GM12878 (cell line): ENCODE measurements at regions not wholly inside any gene's neighbourhood (a gene's known extent, or its start where the extent isn't known, plus 50 kb on each side); places are given as distances from the start of the nearest gene placed in this dataset.

Experiments
- ATAC-seq: fragments of 200-7000 bp; cut with Tn5 transposase; 3 replicates; pipeline ENCODE4 v1.9.1; 2020; ENCODE audit warnings: mild to moderate bottlenecking, moderate library complexity
- BruUV-seq: library from RNA; stranded (reverse); fragments of 400-500 nt; replicated peaks from 2 replicates; lab custom pipeline; 2021; lab: Mats Ljungman, UMichigan
- CTCF ChIA-PET: fragments of 300-600 bp; sonication (Branson Sonifier 250); formaldehyde crosslinking; extraction: SDS; loops from one replicate; lab custom pipeline; 2021; ENCODE audit warnings: inconsistent platforms; lab: Yijun Ruan, JAX
- POLR2A ChIA-PET: fragments of 350-600 bp; formaldehyde crosslinking; extraction: SDS; loops from one replicate; lab custom pipeline; 2021; ENCODE audit warnings: inconsistent platforms; lab: Charles Lee
- RAD21 ChIA-PET: fragments of 300-600 bp; sonication (Branson Sonifier 250); formaldehyde crosslinking; loops from one replicate; lab custom pipeline; 2023; ENCODE audit warnings: antibody characterized with exemption; ENCODE audit not compliant: unreplicated experiment; lab: Charles Lee
- SMC1A ChIA-PET: fragments of 300-600 bp; sonication (Branson Sonifier 250); formaldehyde crosslinking; loops from one replicate; lab custom pipeline; 2023; ENCODE audit not compliant: unreplicated experiment, uncharacterized antibody; lab: Charles Lee
- DNase-seq: peaks from one replicate; pipeline ENCODE4 v3.0.0-alpha.2; 2011; ENCODE audit warnings: low read depth, low spot score
- FAIRE-seq: peaks from 3 replicates; lab custom pipeline; 2011; peaks lifted over from hg19 to GRCh38; lab: Jason Lieb, UNC
- H2AFZ ChIP-seq: 2 replicates; pipeline ENCODE4 v1.6.0; 2011; ENCODE audit warnings: low read depth, low read length, control low read depth; ENCODE audit not compliant: control insufficient read depth
- H3K27ac ChIP-seq: 2 replicates; pipeline ENCODE4 v1.5.1; 2011; ENCODE audit warnings: control low read depth; ENCODE audit not compliant: control insufficient read depth, insufficient read depth
- H3K27me3 ChIP-seq, 2 experiments: replicated peaks in 1 of 2; 2 replicates each; pipeline versions ENCODE4 v1.6.0 to v1.6.1; 2011; ENCODE audit warnings: low read length in 1 of 2; ENCODE audit not compliant: control insufficient read depth in 2 of 2, insufficient read depth in 2 of 2
- H3K36me3 ChIP-seq, 2 experiments: 2 replicates each; pipeline ENCODE4 v1.5.1; 2011; ENCODE audit warnings: low read length in 1 of 2; ENCODE audit not compliant: control insufficient read depth in 2 of 2, insufficient read depth in 2 of 2
- H3K4me1 ChIP-seq: 2 replicates; pipeline ENCODE4 v1.6.1; 2011; ENCODE audit warnings: mild to moderate bottlenecking, low read length, moderate library complexity, mixed read lengths; ENCODE audit not compliant: control insufficient read depth, insufficient read depth
- H3K4me2 ChIP-seq: 2 replicates; pipeline ENCODE4 v1.6.0; 2011; ENCODE audit warnings: control low read depth; ENCODE audit not compliant: control insufficient read depth, insufficient read depth
- H3K4me3 ChIP-seq: fragments of 200-600 bp; sonication (generic); 2 replicates; pipeline ENCODE4 v1.5.1; 2016
- H3K79me2 ChIP-seq: 2 replicates; pipeline ENCODE4 v1.6.0; 2011; ENCODE audit warnings: low read length; ENCODE audit not compliant: control insufficient read depth, insufficient read depth
- H3K9ac ChIP-seq: 2 replicates; pipeline ENCODE4 v1.8.0; 2011; ENCODE audit warnings: low read length, control low read depth, mixed read lengths; ENCODE audit not compliant: control insufficient read depth, insufficient read depth
- H3K9me3 ChIP-seq: replicated peaks from 3 replicates; pipeline ENCODE4 v1.5.1; 2011; ENCODE audit warnings: mild to moderate bottlenecking, low read length; ENCODE audit not compliant: control insufficient read depth, insufficient read depth
- H4K20me1 ChIP-seq: 2 replicates; pipeline ENCODE4 v1.6.0; 2011; ENCODE audit not compliant: control insufficient read depth, insufficient read depth
- ATF7 ChIP-seq: fragments of 450-650 bp; IDR thresholded peaks from 2 replicates; pipeline ENCODE4 v1.6.1; 2016; ENCODE audit warnings: low read depth, mild to moderate bottlenecking
- CEBPB ChIP-seq, 2 experiments: fragments of 150-350 bp in 1 of 2; IDR thresholded peaks; 2 replicates each; pipeline ENCODE4 v1.6.1; 2012 to 2014; ENCODE audit warnings: low read depth in 2 of 2, low read length in 2 of 2, borderline replicate concordance in 1 of 2, inconsistent platforms in 1 of 2
- CHD4 ChIP-seq: fragments of 200-600 bp; sonication (generic); IDR thresholded peaks from 2 replicates; pipeline ENCODE4 v1.6.1; 2016; ENCODE audit warnings: mild to moderate bottlenecking
- JUND ChIP-seq: IDR thresholded peaks from 2 replicates; pipeline ENCODE4 v1.6.1; 2012; ENCODE audit warnings: low read depth, mild to moderate bottlenecking, low read length, improper control_type of control experiment, moderate library complexity
- MYC ChIP-seq: IDR thresholded peaks from 2 replicates; pipeline ENCODE4 v1.6.1; 2011; ENCODE audit warnings: mild to moderate bottlenecking, low read length, moderate library complexity, inconsistent platforms; ENCODE audit not compliant: insufficient read depth, insufficient replicate concordance, insufficient read length, severe bottlenecking
- NRF1 ChIP-seq: conservative IDR thresholded peaks from 2 replicates; pipeline ENCODE4 v1.6.1; 2011; ENCODE audit warnings: mild to moderate bottlenecking, low read depth, low read length, improper control_type of control experiment
- POLR2A ChIP-seq: IDR thresholded peaks from 2 replicates; pipeline ENCODE4 v1.6.1; 2011; ENCODE audit warnings: low read depth, mild to moderate bottlenecking, low read length
- SIX5 ChIP-seq: IDR thresholded peaks from 2 replicates; pipeline ENCODE4 v1.6.1; 2011; ENCODE audit warnings: mild to moderate bottlenecking, low read depth, low read length, moderate library complexity; ENCODE audit not compliant: severe bottlenecking
- SMARCA5 ChIP-seq: fragments of 450-650 bp; IDR thresholded peaks from 2 replicates; pipeline ENCODE4 v1.6.1; 2017; ENCODE audit warnings: mild to moderate bottlenecking
- TCF12 ChIP-seq: IDR thresholded peaks from 2 replicates; pipeline ENCODE4 v1.6.1; 2011; ENCODE audit warnings: low read depth, mild to moderate bottlenecking, low read length
- ZNF207 ChIP-seq: fragments of 450-650 bp; IDR thresholded peaks from 2 replicates; pipeline ENCODE4 v1.6.1; 2014; ENCODE audit warnings: antibody characterized with exemption, mild to moderate bottlenecking, borderline replicate concordance
- WGBS: methylation state at CpG from one replicate; pipeline ENCODE4 v1.1.6; 2016; ENCODE audit warnings: low lambda C conversion rate; ENCODE audit not compliant: insufficient replicate concordance, insufficient coverage; ENCODE audit errors: missing lambda C conversion rate; 5-methylcytosine and 5-hydroxymethylcytosine counted together
- in situ Hi-C: fragments of 300-500 bp; cut with MboI; formaldehyde crosslinking; loops from 9 replicates; pipeline ENCODE4 v1.14.3; 2018; ENCODE audit warnings: mixed read lengths
- intact Hi-C: fragments of 100-400 bp; cut with micrococcal nuclease; formaldehyde crosslinking; loops from one replicate; pipeline ENCODE4 v1.14.2; 2022; ENCODE audit not compliant: unreplicated experiment
- TF ChIP-seq, protein P1 (sequence below): IDR thresholded peaks from 2 replicates; pipeline ENCODE4 v1.6.1; 2012; ENCODE audit warnings: low read depth, low read length, improper control_type of control experiment
- TF ChIP-seq, protein P2 (sequence below): fragments of 450-650 bp; IDR thresholded peaks from 2 replicates; pipeline ENCODE4 v1.6.1; 2017; ENCODE audit warnings: mild to moderate bottlenecking, moderate library complexity
- TF ChIP-seq, protein P3 (sequence below): fragments of 450-650 bp; IDR thresholded peaks from 2 replicates; pipeline ENCODE4 v1.6.1; 2017; ENCODE audit warnings: low read depth, mild to moderate bottlenecking, moderate library complexity

DNA sequence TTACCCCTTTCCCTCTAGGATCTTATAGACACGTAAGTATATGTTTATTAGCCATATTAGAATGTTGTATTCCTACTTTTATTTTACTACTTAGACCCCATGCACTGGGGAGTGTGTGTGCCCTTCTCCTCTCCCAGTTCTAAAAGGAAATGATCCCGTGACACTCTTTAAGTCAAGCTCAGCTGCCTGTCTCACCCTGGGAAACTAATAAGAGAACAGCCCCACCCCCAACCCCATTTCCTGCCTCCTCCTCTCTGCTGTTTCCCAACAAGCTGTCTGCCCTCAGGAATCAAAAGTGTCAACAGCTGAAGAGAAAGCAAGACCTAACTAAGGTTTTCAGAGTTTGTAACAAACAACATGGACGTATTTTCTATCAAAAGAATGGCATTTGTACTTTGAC is 92.6 kb upstream of the VAV3 start (continued):
- TF ChIP-seq, protein P1, sequence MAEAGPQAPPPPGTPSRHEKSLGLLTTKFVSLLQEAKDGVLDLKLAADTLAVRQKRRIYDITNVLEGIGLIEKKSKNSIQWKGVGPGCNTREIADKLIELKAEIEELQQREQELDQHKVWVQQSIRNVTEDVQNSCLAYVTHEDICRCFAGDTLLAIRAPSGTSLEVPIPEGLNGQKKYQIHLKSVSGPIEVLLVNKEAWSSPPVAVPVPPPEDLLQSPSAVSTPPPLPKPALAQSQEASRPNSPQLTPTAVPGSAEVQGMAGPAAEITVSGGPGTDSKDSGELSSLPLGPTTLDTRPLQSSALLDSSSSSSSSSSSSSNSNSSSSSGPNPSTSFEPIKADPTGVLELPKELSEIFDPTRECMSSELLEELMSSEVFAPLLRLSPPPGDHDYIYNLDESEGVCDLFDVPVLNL, result no peak
- no peak for TF ChIP-seq CHD4
- TF ChIP-seq NRF1, result no peak
- TF ChIP-seq SIX5, result no peak
- no peak for TF ChIP-seq TCF12
- TF ChIP-seq, all 136 proteins: peak for 0

DNA sequence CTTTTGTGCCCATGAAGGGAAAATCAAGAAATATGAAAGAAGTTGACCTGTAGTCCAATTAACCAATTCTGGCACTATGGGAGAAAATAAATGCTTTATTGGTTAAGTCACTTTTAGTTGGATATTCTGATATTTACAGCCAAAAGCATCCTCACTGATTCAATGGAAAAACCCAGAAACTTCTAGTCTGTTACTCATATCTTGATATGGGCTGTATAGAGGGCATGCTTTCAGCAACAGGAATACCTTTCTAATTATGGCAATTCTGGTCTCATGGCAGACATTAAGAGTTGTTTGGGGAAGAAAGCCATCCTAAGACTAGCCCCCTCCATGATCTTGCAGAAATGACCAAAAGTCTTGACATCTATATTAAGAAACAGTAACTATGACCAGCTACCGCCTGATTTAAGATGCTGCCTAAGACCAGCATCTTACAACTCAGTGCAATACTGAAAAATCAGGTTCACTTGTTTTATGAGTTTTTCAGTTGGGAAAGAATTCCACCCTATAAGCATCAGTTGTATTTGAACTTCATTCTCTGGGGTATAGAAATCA is 91.5 kb upstream of the VAV3 start:
- Histone ChIP-seq H3K4me3 (no peak overlapping the region), H2AFZ (no peak overlapping the region), H3K79me2 (no peaks in the 10 kb centered on the region), H3K4me1 (no peaks in the 10 kb centered on the region), H3K9me3 (no peaks in the 10 kb centered on the region), H3K27me3 (0 out of 4 replicates have a peak, but pooled peaks cover 0 to 5% of the 10 kb centered on the region in 2 experiments), H3K36me3 (no peaks in the 10 kb centered on the region), H3K4me2 (no peak overlapping the region), H3K9ac (no peak overlapping the region), H4K20me1 (no peaks in the 10 kb centered on the region)
- FAIRE-seq, result no peak
- ATAC-seq, result no peak
- SMC1A ChIA-PET, result interaction anchor here (1.2 kb wide), 1 partner anchor 15 kb away, joined by 3 read pairs; no protein-coding TSS in a partner anchor
- DNase-seq, result no peak
- RAD21 ChIA-PET, result no interaction called here
- whole genome bisulfite sequencing, result 96% methylated on average over 1 of the region's 1 CpG
- POLR2A ChIA-PET, result no interaction called here
- BruUV-seq, result no TSS peak
- in situ Hi-C loops (no loop called here), intact Hi-C loops (no loop called here)
- TF ChIP-seq ATF7, result no peak
- TF ChIP-seq SMARCA5, result no peak
- no peak for TF ChIP-seq CHD4
- TF ChIP-seq MYC, result no peak
- no peak for TF ChIP-seq POLR2A
- no peak for TF ChIP-seq JUND
- TF ChIP-seq, protein P2, sequence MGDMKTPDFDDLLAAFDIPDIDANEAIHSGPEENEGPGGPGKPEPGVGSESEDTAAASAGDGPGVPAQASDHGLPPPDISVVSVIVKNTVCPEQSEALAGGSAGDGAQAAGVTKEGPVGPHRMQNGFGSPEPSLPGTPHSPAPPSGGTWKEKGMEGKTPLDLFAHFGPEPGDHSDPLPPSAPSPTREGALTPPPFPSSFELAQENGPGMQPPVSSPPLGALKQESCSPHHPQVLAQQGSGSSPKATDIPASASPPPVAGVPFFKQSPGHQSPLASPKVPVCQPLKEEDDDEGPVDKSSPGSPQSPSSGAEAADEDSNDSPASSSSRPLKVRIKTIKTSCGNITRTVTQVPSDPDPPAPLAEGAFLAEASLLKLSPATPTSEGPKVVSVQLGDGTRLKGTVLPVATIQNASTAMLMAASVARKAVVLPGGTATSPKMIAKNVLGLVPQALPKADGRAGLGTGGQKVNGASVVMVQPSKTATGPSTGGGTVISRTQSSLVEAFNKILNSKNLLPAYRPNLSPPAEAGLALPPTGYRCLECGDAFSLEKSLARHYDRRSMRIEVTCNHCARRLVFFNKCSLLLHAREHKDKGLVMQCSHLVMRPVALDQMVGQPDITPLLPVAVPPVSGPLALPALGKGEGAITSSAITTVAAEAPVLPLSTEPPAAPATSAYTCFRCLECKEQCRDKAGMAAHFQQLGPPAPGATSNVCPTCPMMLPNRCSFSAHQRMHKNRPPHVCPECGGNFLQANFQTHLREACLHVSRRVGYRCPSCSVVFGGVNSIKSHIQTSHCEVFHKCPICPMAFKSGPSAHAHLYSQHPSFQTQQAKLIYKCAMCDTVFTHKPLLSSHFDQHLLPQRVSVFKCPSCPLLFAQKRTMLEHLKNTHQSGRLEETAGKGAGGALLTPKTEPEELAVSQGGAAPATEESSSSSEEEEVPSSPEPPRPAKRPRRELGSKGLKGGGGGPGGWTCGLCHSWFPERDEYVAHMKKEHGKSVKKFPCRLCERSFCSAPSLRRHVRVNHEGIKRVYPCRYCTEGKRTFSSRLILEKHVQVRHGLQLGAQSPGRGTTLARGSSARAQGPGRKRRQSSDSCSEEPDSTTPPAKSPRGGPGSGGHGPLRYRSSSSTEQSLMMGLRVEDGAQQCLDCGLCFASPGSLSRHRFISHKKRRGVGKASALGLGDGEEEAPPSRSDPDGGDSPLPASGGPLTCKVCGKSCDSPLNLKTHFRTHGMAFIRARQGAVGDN, result no peak
- TF ChIP-seq TCF12, result no peak
- TF ChIP-seq, protein P3, sequence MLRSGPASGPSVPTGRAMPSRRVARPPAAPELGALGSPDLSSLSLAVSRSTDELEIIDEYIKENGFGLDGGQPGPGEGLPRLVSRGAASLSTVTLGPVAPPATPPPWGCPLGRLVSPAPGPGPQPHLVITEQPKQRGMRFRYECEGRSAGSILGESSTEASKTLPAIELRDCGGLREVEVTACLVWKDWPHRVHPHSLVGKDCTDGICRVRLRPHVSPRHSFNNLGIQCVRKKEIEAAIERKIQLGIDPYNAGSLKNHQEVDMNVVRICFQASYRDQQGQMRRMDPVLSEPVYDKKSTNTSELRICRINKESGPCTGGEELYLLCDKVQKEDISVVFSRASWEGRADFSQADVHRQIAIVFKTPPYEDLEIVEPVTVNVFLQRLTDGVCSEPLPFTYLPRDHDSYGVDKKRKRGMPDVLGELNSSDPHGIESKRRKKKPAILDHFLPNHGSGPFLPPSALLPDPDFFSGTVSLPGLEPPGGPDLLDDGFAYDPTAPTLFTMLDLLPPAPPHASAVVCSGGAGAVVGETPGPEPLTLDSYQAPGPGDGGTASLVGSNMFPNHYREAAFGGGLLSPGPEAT, result no peak
- no peak for TF ChIP-seq CEBPB (IDR thresholded peaks at IDR 0.05; ENCODE audit: borderline replicate concordance in 1 of 2, low read depth in 2 of 2, low read length in 2 of 2)
- TF ChIP-seq ZNF207, result no peak
- TF ChIP-seq, all 136 proteins: peak for 0
- H3K27ac ChIP-seq, result no peak overlapping the region
- CTCF ChIA-PET, result interaction anchor here (1.5 kb wide), 1 partner anchor 14 kb away, joined by 3 read pairs; no protein-coding TSS in a partner anchor
